Karpas-422 (cell line): ENCODE measurements at regions not wholly inside any gene's neighbourhood (a gene's known extent, or its start where the extent isn't known, plus 50 kb on each side); places are given as distances from the start of the nearest gene placed in this dataset.
"Not testable (repeated sequence)": the region's sequence is repeated elsewhere in the genome, so short reads cannot be mapped to it uniquely, and the experiment has no call there.

Experiments used
- DNase-seq: peaks from one replicate; pipeline ENCODE4 v3.0.0-alpha.2; 2015
- H2AFZ ChIP-seq: fragments of 200-600 bp; sonication (generic); 2 replicates; pipeline ENCODE4 v1.6.1; 2014; ENCODE audit warnings: antibody characterized with exemption, low read length, mixed read lengths
- H3K27ac ChIP-seq: fragments of 200-600 bp; sonication (generic); 2 replicates; pipeline ENCODE4 v1.5.1; 2014; ENCODE audit warnings: mild to moderate bottlenecking, low read length, moderate library complexity
- H3K27me3 ChIP-seq: fragments of 200-600 bp; sonication (generic); 2 replicates; pipeline ENCODE4 v1.6.1; 2014; ENCODE audit warnings: low read length, mixed read lengths
- H3K36me3 ChIP-seq: fragments of 200-600 bp; sonication (generic); 2 replicates; pipeline ENCODE4 v1.6.1; 2014; ENCODE audit warnings: low read length, mixed read lengths; ENCODE audit not compliant: insufficient read depth
- H3K4me1 ChIP-seq: fragments of 200-600 bp; sonication (generic); 2 replicates; pipeline ENCODE4 v1.6.1; 2014; ENCODE audit warnings: mild to moderate bottlenecking, low read length, mixed read lengths
- H3K4me2 ChIP-seq: fragments of 200-600 bp; sonication (generic); 2 replicates; pipeline ENCODE4 v1.6.1; 2014; ENCODE audit warnings: low read length, low read depth, mild to moderate bottlenecking; ENCODE audit not compliant: poor library complexity, severe bottlenecking
- H3K4me3 ChIP-seq: fragments of 200-600 bp; sonication (generic); 2 replicates; pipeline ENCODE4 v1.5.1; 2014; ENCODE audit warnings: mild to moderate bottlenecking, antibody characterized with exemption, low read length, mixed read lengths
- H3K79me2 ChIP-seq: fragments of 200-600 bp; sonication (generic); 2 replicates; pipeline ENCODE4 v1.6.1; 2014; ENCODE audit warnings: mild to moderate bottlenecking, low read length, mixed read lengths
- H3K9ac ChIP-seq: fragments of 200-600 bp; sonication (generic); 2 replicates; pipeline ENCODE4 v1.6.0; 2014; ENCODE audit warnings: low read length
- H3K9me2 ChIP-seq: fragments of 200-600 bp; sonication (generic), shearing (Covaris generic); replicated peaks from 2 replicates; pipeline ENCODE4 v1.6.0; 2014; ENCODE audit warnings: mild to moderate bottlenecking, low read length, moderate library complexity; ENCODE audit not compliant: insufficient read depth
- H3K9me3 ChIP-seq: fragments of 300-700, 200-600 bp; sonication (generic); 2 replicates; pipeline ENCODE4 v1.6.1; 2014; ENCODE audit warnings: low read length, mixed read lengths
- H4K20me1 ChIP-seq: fragments of 200-600 bp; sonication (generic); 2 replicates; pipeline ENCODE4 v1.6.1; 2014; ENCODE audit warnings: mild to moderate bottlenecking, antibody characterized with exemption, low read length, low read depth; ENCODE audit not compliant: insufficient read depth

DNA sequence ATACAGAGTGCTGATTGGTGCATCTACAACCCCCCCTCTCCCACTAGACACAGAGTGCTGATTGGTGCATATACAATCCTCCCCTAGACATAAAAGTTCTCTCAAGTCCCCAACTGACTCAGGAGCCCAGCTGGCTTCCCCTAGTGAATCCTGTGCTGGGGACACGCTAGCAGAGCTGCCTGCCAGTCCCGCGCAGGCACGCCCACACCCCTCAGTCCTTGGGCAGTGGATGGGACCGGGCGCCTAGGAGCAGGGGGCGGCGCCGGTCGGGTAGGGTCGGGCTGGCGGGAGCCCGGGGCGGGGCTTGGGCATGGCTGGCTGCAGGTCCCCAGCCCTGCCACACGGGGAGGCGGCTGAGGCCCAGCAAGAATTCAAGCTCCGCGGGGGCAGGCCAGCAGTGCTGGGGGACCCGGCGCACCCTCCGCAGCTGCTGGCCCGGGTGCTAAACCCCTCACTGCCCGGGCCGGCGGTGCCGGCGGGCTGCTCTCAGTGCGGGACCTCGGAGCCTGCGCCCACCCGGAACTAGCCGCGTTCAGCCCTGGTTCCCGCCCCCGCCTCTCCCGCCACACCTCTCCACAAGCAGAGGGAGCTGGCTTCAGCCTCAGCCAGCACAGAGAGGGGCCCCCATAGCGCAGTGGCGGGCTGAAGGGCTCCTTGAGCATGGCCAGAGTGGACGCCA lies 64.3 kb upstream of the DDHD1 start:
- H3K4me3 ChIP-seq: peak overlapping the region; percentile 72
- no peaks in the 10 kb centered on the region for H3K9me3 ChIP-seq
- no peaks in the 10 kb centered on the region for H3K36me3 ChIP-seq
- H3K9me2 ChIP-seq: no peaks in the 10 kb centered on the region
- peak overlapping the region; percentile 76 for H3K4me2 ChIP-seq
- H3K27ac ChIP-seq: no peak overlapping the region
- peaks cover 8% of the 10 kb centered on the region for H3K4me1 ChIP-seq
- no peaks in the 10 kb centered on the region for H3K79me2 ChIP-seq
- H3K9ac ChIP-seq: peak overlapping the region; percentile 67
- DNase-seq: peak; percentile 92
- H3K27me3 ChIP-seq: no peaks in the 10 kb centered on the region
- H2AFZ ChIP-seq: peak overlapping the region; percentile 73
- H4K20me1 ChIP-seq: no peaks in the 10 kb centered on the region

DNA sequence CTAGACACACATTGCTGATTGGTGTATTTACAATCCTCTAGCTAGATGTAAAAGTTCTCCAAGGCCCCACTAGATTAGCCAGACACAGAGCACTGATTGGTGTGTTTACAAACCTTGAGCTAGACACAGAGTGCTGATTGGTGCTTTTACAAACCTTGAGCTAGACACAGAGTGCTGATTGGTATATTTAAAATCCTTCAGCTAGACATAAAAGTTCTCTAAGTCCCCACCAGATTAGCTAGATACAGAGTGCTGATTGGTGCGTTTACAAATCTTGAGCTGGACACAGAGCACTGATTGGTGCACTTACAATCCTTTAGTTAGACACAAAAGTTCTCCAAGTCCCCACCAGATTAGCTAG lies 63.8 kb upstream of the DDHD1 start:
- H3K9ac ChIP-seq: not testable (repeated sequence)

GRCh38 chr14:53216478-53216877 lies 63.4 kb upstream of the DDHD1 start:
- H3K27ac ChIP-seq, H3K4me2 ChIP-seq, H3K4me3 ChIP-seq, H3K9ac ChIP-seq, H3K9me3 ChIP-seq, H3K9me2 ChIP-seq, H3K4me1 ChIP-seq, H2AFZ ChIP-seq, H3K27me3 ChIP-seq, DNase-seq, H3K36me3 ChIP-seq, H4K20me1 ChIP-seq, H3K79me2 ChIP-seq: not testable (repeated sequence)

More for the DNA sequence above, 63.8 kb upstream of the DDHD1 start:
- peak overlapping the region; percentile 76 for H3K4me2 ChIP-seq
- not testable (repeated sequence) for H3K27ac ChIP-seq, H3K27me3 ChIP-seq, DNase-seq, H3K9me3 ChIP-seq, H2AFZ ChIP-seq, H3K36me3 ChIP-seq, H3K4me1 ChIP-seq, H4K20me1 ChIP-seq, H3K9me2 ChIP-seq, H3K79me2 ChIP-seq
- H3K4me3 ChIP-seq: peak overlapping the region; percentile 72; the same call in 1 of the 2 replicates

DNA sequence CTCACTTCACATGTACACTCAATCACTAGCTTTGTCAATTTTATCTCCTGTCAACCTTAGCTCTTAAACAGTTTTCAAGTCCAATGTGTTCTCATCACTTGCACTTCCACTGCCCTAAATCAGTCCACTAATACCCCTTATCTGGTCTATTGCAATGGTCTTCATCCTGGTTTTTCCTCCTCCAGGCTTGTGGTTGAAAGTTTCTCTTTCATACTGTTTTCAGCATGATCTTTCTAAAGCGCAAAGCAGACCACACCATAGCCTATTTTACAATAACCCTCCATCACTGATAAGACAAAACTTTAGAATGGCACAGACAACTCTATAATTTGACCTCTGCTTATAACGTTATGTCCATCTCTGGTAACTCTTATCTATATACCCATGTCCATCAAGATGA lies 62.0 kb upstream of the DDHD1 start:
- no peaks in the 10 kb centered on the region for H3K9me2 ChIP-seq
- H3K4me2 ChIP-seq: no peak overlapping the region
- H3K9ac ChIP-seq: no peak overlapping the region
- H3K9me3 ChIP-seq: no peaks in the 10 kb centered on the region
- H3K36me3 ChIP-seq: no peaks in the 10 kb centered on the region
- H3K27ac ChIP-seq: no peak overlapping the region
- peaks cover 8% of the 10 kb centered on the region for H3K4me1 ChIP-seq
- no peak overlapping the region for H3K4me3 ChIP-seq
- DNase-seq: no peak
- no peak overlapping the region for H2AFZ ChIP-seq
- no peaks in the 10 kb centered on the region for H3K79me2 ChIP-seq
- no peaks in the 10 kb centered on the region for H3K27me3 ChIP-seq
- H4K20me1 ChIP-seq: no peaks in the 10 kb centered on the region

DNA sequence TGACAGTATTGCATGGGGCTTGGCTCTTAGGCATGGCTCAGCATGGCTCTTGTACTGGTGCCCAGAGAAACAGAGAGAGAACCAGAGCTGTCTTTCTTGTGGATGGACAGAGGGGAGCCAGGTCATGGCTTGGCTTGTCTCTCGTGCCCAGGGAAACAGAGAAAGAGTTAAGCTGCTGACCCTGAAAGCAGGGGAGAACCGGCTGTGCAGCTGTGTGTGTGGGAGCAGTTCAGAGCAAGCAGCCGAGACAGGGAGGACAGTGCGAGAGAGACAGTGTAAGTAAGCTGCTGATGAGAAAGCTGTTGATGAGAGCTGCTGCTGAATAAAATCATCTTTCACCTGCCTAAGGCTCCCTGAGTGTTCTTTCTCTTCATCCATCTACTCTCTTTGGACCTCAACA lies 61.3 kb upstream of the DDHD1 start:
- H2AFZ ChIP-seq: no peak overlapping the region
- no peaks in the 10 kb centered on the region for H3K79me2 ChIP-seq
- DNase-seq: no peak
- no peak overlapping the region for H3K4me3 ChIP-seq
- H3K9ac ChIP-seq: no peak overlapping the region
- no peaks in the 10 kb centered on the region for H3K9me2 ChIP-seq
- H3K27me3 ChIP-seq: no peaks in the 10 kb centered on the region
- no peaks in the 10 kb centered on the region for H3K36me3 ChIP-seq
- peaks cover 8% of the 10 kb centered on the region for H3K4me1 ChIP-seq
- no peak overlapping the region for H3K4me2 ChIP-seq
- H4K20me1 ChIP-seq: no peaks in the 10 kb centered on the region
- no peaks in the 10 kb centered on the region for H3K9me3 ChIP-seq
- no peak overlapping the region for H3K27ac ChIP-seq

DNA sequence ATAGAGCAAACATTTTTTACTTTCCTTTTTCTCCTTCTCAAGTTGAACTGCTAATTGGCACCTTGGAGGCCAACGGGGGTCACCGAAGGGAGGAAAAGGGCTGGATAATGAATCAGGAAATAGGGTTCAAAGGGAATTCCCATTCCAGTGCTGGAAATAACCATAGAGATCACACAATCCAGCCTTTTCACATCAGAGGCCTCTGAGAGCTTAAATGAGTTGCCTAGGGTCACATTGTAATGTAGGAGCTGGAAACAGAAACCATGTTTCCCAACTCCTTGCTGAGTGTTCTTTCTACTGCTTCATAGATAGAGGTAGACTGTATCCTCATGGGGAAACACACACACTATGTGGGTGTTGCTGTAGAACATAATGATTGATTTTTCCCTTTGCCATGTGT lies 60.6 kb upstream of the DDHD1 start:
- DNase-seq: no peak
- Histone ChIP-seq H3K4me2 (no peak overlapping the region), H4K20me1 (no peaks in the 10 kb centered on the region), H3K9ac (no peak overlapping the region), H3K36me3 (no peaks in the 10 kb centered on the region), H3K4me3 (no peak overlapping the region), H3K79me2 (no peaks in the 10 kb centered on the region), H3K9me2 (no peaks in the 10 kb centered on the region), H3K27ac (no peak overlapping the region), H3K4me1 (peaks cover 8% of the 10 kb centered on the region), H2AFZ (no peak overlapping the region), H3K27me3 (no peaks in the 10 kb centered on the region), H3K9me3 (no peaks in the 10 kb centered on the region)

DNA sequence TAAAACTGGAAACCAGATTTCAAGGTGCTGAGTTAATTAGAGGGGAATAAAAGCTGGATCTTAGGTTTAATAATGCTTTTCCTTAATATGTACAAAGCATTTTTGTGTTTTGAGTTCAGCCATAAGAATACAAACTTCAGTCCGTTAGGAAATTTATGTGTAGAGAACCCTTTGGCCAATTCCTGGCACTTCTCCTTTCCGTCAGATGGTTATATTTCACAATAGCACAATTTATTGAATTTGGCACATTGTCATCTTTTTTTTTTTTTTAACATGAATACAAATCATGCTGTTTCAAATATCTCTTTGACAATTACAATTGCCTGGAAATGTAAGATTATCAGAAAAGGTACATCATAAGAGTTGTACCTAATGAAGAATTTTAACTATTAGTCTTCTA lies 56.2 kb upstream of the DDHD1 start:
- no peaks in the 10 kb centered on the region for H3K36me3 ChIP-seq

More for the DNA sequence above, 56.2 kb upstream of the DDHD1 start:
- Histone ChIP-seq H3K9me2 (no peaks in the 10 kb centered on the region), H4K20me1 (no peaks in the 10 kb centered on the region), H3K9ac (no peak overlapping the region), H3K27ac (no peak overlapping the region), H3K4me2 (no peak overlapping the region), H3K4me1 (no peaks in the 10 kb centered on the region), H2AFZ (no peak overlapping the region), H3K9me3 (no peaks in the 10 kb centered on the region), H3K27me3 (no peaks in the 10 kb centered on the region), H3K4me3 (no peak overlapping the region), H3K79me2 (no peaks in the 10 kb centered on the region)
- DNase-seq: no peak
